ENCODE measurements at regions not wholly inside any gene's neighbourhood (a gene's known extent, or its start where the extent isn't known, plus 50 kb on each side); places are given as distances from the start of the nearest gene placed in this dataset.

DNA sequence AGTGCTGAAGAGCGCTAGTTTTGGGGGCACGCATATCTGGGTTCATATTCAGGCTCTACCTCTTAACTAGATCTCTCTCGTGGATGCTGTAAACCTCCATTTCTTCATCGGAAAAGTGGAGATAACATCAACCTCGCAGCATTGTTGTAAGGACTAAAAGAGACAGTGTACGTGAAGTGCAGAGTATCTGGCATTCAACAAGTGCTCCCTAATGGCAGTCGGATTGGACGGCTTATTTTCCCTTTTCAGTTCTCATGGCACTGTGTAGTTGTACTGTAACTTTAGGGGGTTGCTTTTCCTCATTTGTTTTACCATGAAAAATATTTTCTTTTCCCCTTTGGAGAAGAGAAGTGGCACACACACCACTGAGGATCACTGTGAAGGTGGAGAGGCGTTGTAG lies 51.4 kb upstream of the ESX1 start:
- no peak for DNase-seq

Measured in NCI-H510A (cell line).